SK-N-SH treated with all-trans-retinoic acid at 6 μM for 48 hours (cell line): ENCODE measurements at regions not wholly inside any gene's neighbourhood (a gene's known extent, or its start where the extent isn't known, plus 50 kb on each side); places are given as distances from the start of the nearest gene placed in this dataset.

Source experiments
- ARNTL ChIP-seq: fragments of 450-650 bp; formaldehyde crosslinking; IDR thresholded peaks from 2 replicates; pipeline ENCODE4 v1.5.0; 2020; ENCODE audit warnings: low read depth, mild to moderate bottlenecking, moderate library complexity, borderline replicate concordance
- CSDC2 ChIP-seq: fragments of 250-450 bp; sonication (Bioruptor Pico); IDR thresholded peaks from 2 replicates; pipeline ENCODE4 v1.5.0; 2020; ENCODE audit warnings: mild to moderate bottlenecking, moderate library complexity
- POU6F1 ChIP-seq: fragments of 250-450 bp; sonication (Bioruptor Pico); IDR thresholded peaks from 2 replicates; pipeline ENCODE4 v1.8.0; 2021; ENCODE audit warnings: low read depth, mild to moderate bottlenecking, moderate library complexity, borderline replicate concordance

- TF ChIP-seq CSDC2 (CRISPR knock-in tag) (no peak), ARNTL (CRISPR knock-in tag) (no peak), POU6F1 (CRISPR knock-in tag) (no peak)
Observed at GRCh38 chr10:53395449-53395848, 622.9 kb upstream of the MBL2 start.
